ENCODE measurements at regions not wholly inside any gene's neighbourhood (a gene's known extent, or its start where the extent isn't known, plus 50 kb on each side); places are given as distances from the start of the nearest gene placed in this dataset.

- no peak for DNase-seq
- Mint-ChIP-seq H3K27me3 (no peaks in the 10 kb centered on the region), H3K27ac (no peak overlapping the region), H3K4me1 (ENCODE audit: low read depth) (no peaks in the 10 kb centered on the region), H3K36me3 (ENCODE audit: low read depth) (no peaks in the 10 kb centered on the region), H3K9me3 (peaks cover 21% of the 10 kb centered on the region), H3K4me3 (no peak overlapping the region)
- POLR2A ChIA-PET = no interaction called here
- TF ChIP-seq CTCF (IDR thresholded peaks at IDR 0.05) = no peak
- intact Hi-C loops (cut with micrococcal nuclease) = no loop called here
- ATAC-seq = no peak
- CTCF ChIA-PET = no interaction called here
These were observed 711.6 kb upstream of the LRRC4C start for GRCh38 chr11:42171046-42171445.

GRCh38 chr11:42172441-42172840 lies 713.0 kb upstream of the LRRC4C start:
- H3K27ac Mint-ChIP-seq = no peak overlapping the region
- no peak overlapping the region for H3K4me3 Mint-ChIP-seq
- TF ChIP-seq CTCF (IDR thresholded peaks at IDR 0.05) = no peak
- POLR2A ChIA-PET = no interaction called here
- intact Hi-C loops (cut with micrococcal nuclease) = no loop called here
- H3K4me1 Mint-ChIP-seq (ENCODE audit: low read depth) = no peaks in the 10 kb centered on the region
- CTCF ChIA-PET = no interaction called here
- DNase-seq (no peak), ATAC-seq (no peak)
- H3K36me3 Mint-ChIP-seq (ENCODE audit: low read depth) = no peaks in the 10 kb centered on the region
- H3K9me3 Mint-ChIP-seq = peaks cover 26% of the 10 kb centered on the region
- no peaks in the 10 kb centered on the region for H3K27me3 Mint-ChIP-seq

- CTCF ChIA-PET = no interaction called here
These were observed 715.8 kb upstream of the LRRC4C start for GRCh38 chr11:42175203-42175602.

GRCh38 chr11:42179216-42179615 lies 719.8 kb upstream of the LRRC4C start:
- Mint-ChIP-seq H3K27me3 (no peaks in the 10 kb centered on the region), H3K36me3 (ENCODE audit: low read depth) (no peaks in the 10 kb centered on the region), H3K4me1 (ENCODE audit: low read depth) (no peaks in the 10 kb centered on the region), H3K9me3 (peaks cover 18% of the 10 kb centered on the region), H3K27ac (no peak overlapping the region), H3K4me3 (no peak overlapping the region)
- no peak for TF ChIP-seq CTCF (IDR thresholded peaks at IDR 0.05)
- intact Hi-C loops (cut with micrococcal nuclease) = no loop called here
- ChIA-PET POLR2A (no interaction called here), CTCF (no interaction called here)
- no peak for DNase-seq
- no peak for ATAC-seq

More at GRCh38 chr11:42175203-42175602, 715.8 kb upstream of the LRRC4C start:
- POLR2A ChIA-PET = no interaction called here
- H3K4me3 Mint-ChIP-seq = no peak overlapping the region
- TF ChIP-seq CTCF (IDR thresholded peaks at IDR 0.05) = no peak
- H3K27me3 Mint-ChIP-seq = no peaks in the 10 kb centered on the region
- H3K9me3 Mint-ChIP-seq = peaks cover 18% of the 10 kb centered on the region
- no peaks in the 10 kb centered on the region for H3K4me1 Mint-ChIP-seq (ENCODE audit: low read depth)
- DNase-seq (no peak), ATAC-seq (no peak)
- intact Hi-C loops (cut with micrococcal nuclease) = no loop called here
- no peaks in the 10 kb centered on the region for H3K36me3 Mint-ChIP-seq (ENCODE audit: low read depth)
- H3K27ac Mint-ChIP-seq = no peak overlapping the region

GRCh38 chr11:42195289-42196013 lies 736.0 kb upstream of the LRRC4C start:
- ChIA-PET CTCF (no interaction called here), POLR2A (no interaction called here)
- H3K27ac Mint-ChIP-seq = no peak overlapping the region
- DNase-seq (no peak), ATAC-seq (no peak)
- no peaks in the 10 kb centered on the region for H3K4me1 Mint-ChIP-seq (ENCODE audit: low read depth)
- H3K27me3 Mint-ChIP-seq = no peaks in the 10 kb centered on the region
- peaks cover 19% of the 10 kb centered on the region for H3K9me3 Mint-ChIP-seq
- TF ChIP-seq CTCF (IDR thresholded peaks at IDR 0.05) = no peak
- intact Hi-C loops (cut with micrococcal nuclease) = no loop called here
- H3K4me3 Mint-ChIP-seq = no peak overlapping the region
- no peaks in the 10 kb centered on the region for H3K36me3 Mint-ChIP-seq (ENCODE audit: low read depth)

All from activated CD8-positive, alpha-beta T cell treated with anti-CD3 and anti-CD28 coated beads for 36 hours (primary cell).